PC-9 (cell line): ENCODE measurements at regions not wholly inside any gene's neighbourhood (a gene's known extent, or its start where the extent isn't known, plus 50 kb on each side); places are given as distances from the start of the nearest gene placed in this dataset.

ENCODE experiments used
- EZH2 ChIP-seq: fragments of 200-600 bp; sonication (generic); IDR thresholded peaks from 2 replicates; pipeline ENCODE4 v1.8.0; 2017; ENCODE audit warnings: antibody characterized with exemption, low read depth
- TF ChIP-seq, protein P1 (sequence below): fragments of 200-600 bp; sonication (generic); conservative IDR thresholded peaks from 2 replicates; pipeline ENCODE4 v1.6.1; 2017; ENCODE audit warnings: mixed run types, antibody characterized with exemption, mild to moderate bottlenecking, moderate library complexity

DNA sequence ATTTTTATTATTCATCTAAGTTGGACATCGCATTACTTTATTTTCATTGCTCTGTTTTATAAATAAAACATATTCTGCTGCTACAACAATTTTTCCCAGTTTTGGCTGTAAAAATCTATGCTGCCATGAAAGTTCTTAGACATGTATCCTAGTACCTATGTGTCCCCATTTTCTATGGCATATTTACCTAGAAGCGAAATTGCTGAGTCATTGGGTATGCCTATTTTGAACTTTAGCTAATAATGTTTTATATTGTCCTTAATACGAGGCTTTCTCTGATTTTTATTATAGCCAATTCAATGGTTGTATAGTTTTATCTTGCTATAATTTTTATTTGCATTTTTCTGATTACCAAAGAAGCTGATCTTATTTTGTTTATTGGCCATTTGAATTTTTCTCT lies 110.5 kb upstream of the DPP10 start:
- TF ChIP-seq EZH2: no peak
- TF ChIP-seq, protein P1, sequence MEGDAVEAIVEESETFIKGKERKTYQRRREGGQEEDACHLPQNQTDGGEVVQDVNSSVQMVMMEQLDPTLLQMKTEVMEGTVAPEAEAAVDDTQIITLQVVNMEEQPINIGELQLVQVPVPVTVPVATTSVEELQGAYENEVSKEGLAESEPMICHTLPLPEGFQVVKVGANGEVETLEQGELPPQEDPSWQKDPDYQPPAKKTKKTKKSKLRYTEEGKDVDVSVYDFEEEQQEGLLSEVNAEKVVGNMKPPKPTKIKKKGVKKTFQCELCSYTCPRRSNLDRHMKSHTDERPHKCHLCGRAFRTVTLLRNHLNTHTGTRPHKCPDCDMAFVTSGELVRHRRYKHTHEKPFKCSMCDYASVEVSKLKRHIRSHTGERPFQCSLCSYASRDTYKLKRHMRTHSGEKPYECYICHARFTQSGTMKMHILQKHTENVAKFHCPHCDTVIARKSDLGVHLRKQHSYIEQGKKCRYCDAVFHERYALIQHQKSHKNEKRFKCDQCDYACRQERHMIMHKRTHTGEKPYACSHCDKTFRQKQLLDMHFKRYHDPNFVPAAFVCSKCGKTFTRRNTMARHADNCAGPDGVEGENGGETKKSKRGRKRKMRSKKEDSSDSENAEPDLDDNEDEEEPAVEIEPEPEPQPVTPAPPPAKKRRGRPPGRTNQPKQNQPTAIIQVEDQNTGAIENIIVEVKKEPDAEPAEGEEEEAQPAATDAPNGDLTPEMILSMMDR: no peak
